GM19438 (cell line): ENCODE measurements at regions not wholly inside any gene's neighbourhood (a gene's known extent, or its start where the extent isn't known, plus 50 kb on each side); places are given as distances from the start of the nearest gene placed in this dataset.

Experiments
- ATAC-seq: cut with Tn5 transposase; IDR thresholded peaks from one replicate; pipeline ENCODE4 v1.9.1; 2021; ENCODE audit warnings: low read depth; ENCODE audit not compliant: unreplicated experiment

- ATAC-seq, result no peak
Observed at GRCh38 chr2:15832849-15833680, 107.3 kb upstream of the MYCN start.

- ATAC-seq, result no peak
Observed at GRCh38 chr2:15833731-15834130, 106.6 kb upstream of the MYCN start.

- no peak for ATAC-seq
Observed at GRCh38 chr2:15834381-15835031, 105.8 kb upstream of the MYCN start.

- ATAC-seq, result no peak
Observed at GRCh38 chr2:15835991-15836688, 104.2 kb upstream of the MYCN start.

GRCh38 chr2:15836689-15837610 lies 103.4 kb upstream of the MYCN start:
- no peak for ATAC-seq

GRCh38 chr2:15838481-15839090 lies 101.8 kb upstream of the MYCN start:
- no peak for ATAC-seq

GRCh38 chr2:15839426-15840124 lies 100.8 kb upstream of the MYCN start:
- ATAC-seq, result no peak

GRCh38 chr2:15840148-15840547 lies 100.2 kb upstream of the MYCN start:
- ATAC-seq, result no peak

GRCh38 chr2:15840969-15841368 lies 99.4 kb upstream of the MYCN start:
- no peak for ATAC-seq

GRCh38 chr2:15841776-15842560 lies 98.4 kb upstream of the MYCN start:
- no peak for ATAC-seq

GRCh38 chr2:15842758-15843666 lies 97.3 kb upstream of the MYCN start:
- no peak for ATAC-seq

GRCh38 chr2:15844211-15844801 lies 96.0 kb upstream of the MYCN start:
- ATAC-seq, result no peak

GRCh38 chr2:15845294-15845693 lies 95.1 kb upstream of the MYCN start:
- ATAC-seq, result no peak

GRCh38 chr2:15845737-15846405 lies 94.5 kb upstream of the MYCN start:
- no peak for ATAC-seq

- no peak for ATAC-seq
Observed at GRCh38 chr2:15846626-15847025, 93.7 kb upstream of the MYCN start.

- ATAC-seq, result no peak
Observed at GRCh38 chr2:15850534-15850933, 89.8 kb upstream of the MYCN start.
